Fibroblast of peridontal ligament (primary cell): ENCODE measurements at regions not wholly inside any gene's neighbourhood (a gene's known extent, or its start where the extent isn't known, plus 50 kb on each side); places are given as distances from the start of the nearest gene placed in this dataset.
"Not testable (repeated sequence)": the region's sequence is repeated elsewhere in the genome, so short reads cannot be mapped to it uniquely, and the experiment has no call there.

Experiments used
- DNase-seq: peaks from one replicate; pipeline ENCODE4 v3.0.0-alpha.2; 2010; ENCODE audit errors: extremely low read depth

GRCh38 chr5:116971131-116971530 lies 396.5 kb upstream of the SEMA6A start:
- no peak for DNase-seq

- DNase-seq = no peak
Observed at GRCh38 chr5:116970318-116970717, 395.7 kb upstream of the SEMA6A start.

- DNase-seq = no peak
Observed at GRCh38 chr5:116964438-116964837, 389.8 kb upstream of the SEMA6A start.

GRCh38 chr5:116961021-116961420 lies 386.4 kb upstream of the SEMA6A start:
- no peak for DNase-seq

- DNase-seq = no peak
Observed at GRCh38 chr5:116959843-116960242, 385.2 kb upstream of the SEMA6A start.

- no peak for DNase-seq
Observed at GRCh38 chr5:116953251-116953930, 378.8 kb upstream of the SEMA6A start.

GRCh38 chr5:116951219-116951618 lies 376.6 kb upstream of the SEMA6A start:
- DNase-seq = no peak

GRCh38 chr5:116947691-116948528 lies 373.3 kb upstream of the SEMA6A start:
- DNase-seq = no peak

GRCh38 chr5:116945613-116946382 lies 371.2 kb upstream of the SEMA6A start:
- not testable (repeated sequence) for DNase-seq

- no peak for DNase-seq
Observed at GRCh38 chr5:116944183-116944582, 369.6 kb upstream of the SEMA6A start.

GRCh38 chr5:116942622-116943021 lies 368.0 kb upstream of the SEMA6A start:
- no peak for DNase-seq

- no peak for DNase-seq
Observed at GRCh38 chr5:116939641-116940040, 365.0 kb upstream of the SEMA6A start.

- no peak for DNase-seq
Observed at GRCh38 chr5:116938488-116938887, 363.9 kb upstream of the SEMA6A start.

- DNase-seq = no peak
Observed at GRCh38 chr5:116935561-116936162, 361.0 kb upstream of the SEMA6A start.

- no peak for DNase-seq
Observed at GRCh38 chr5:116930616-116931015, 356.0 kb upstream of the SEMA6A start.

- DNase-seq = no peak
Observed at GRCh38 chr5:116923344-116923743, 348.7 kb upstream of the SEMA6A start.

GRCh38 chr5:116922532-116922931 lies 347.9 kb upstream of the SEMA6A start:
- DNase-seq = no peak

GRCh38 chr5:116914869-116915504 lies 340.4 kb upstream of the SEMA6A start:
- no peak for DNase-seq

- no peak for DNase-seq
Observed at GRCh38 chr5:116912221-116912620, 337.6 kb upstream of the SEMA6A start.

- DNase-seq = no peak
Observed at GRCh38 chr5:116911074-116911473, 336.5 kb upstream of the SEMA6A start.

GRCh38 chr5:116908537-116908936 lies 333.9 kb upstream of the SEMA6A start:
- no peak for DNase-seq

- no peak for DNase-seq
Observed at GRCh38 chr5:116905885-116906284, 331.3 kb upstream of the SEMA6A start.
